Endodermal cell (in vitro differentiated cells): ENCODE measurements at regions not wholly inside any gene's neighbourhood (a gene's known extent, or its start where the extent isn't known, plus 50 kb on each side); places are given as distances from the start of the nearest gene placed in this dataset.

Source experiments
- DNase-seq: peaks from one replicate; pipeline ENCODE4 v3.0.0-alpha.2; 2017
- H3K27ac ChIP-seq: 2 replicates; pipeline ENCODE4 v1.5.1; 2013; ENCODE audit warnings: mild to moderate bottlenecking, low read depth, low read length, moderate library complexity
- H3K27me3 ChIP-seq: 2 replicates; pipeline ENCODE4 v1.6.1; 2013; ENCODE audit warnings: mild to moderate bottlenecking, low read length, moderate library complexity; ENCODE audit not compliant: insufficient read depth, control insufficient read depth, poor library complexity, severe bottlenecking
- H3K36me3 ChIP-seq: 2 replicates; pipeline ENCODE4 v1.7.0; 2013; ENCODE audit warnings: mild to moderate bottlenecking, low read length, moderate library complexity; ENCODE audit not compliant: control insufficient read depth, insufficient read depth
- H3K4me1 ChIP-seq: one replicate; pipeline ENCODE4 v1.7.0; 2013; ENCODE audit warnings: low read length; ENCODE audit not compliant: control insufficient read depth, insufficient read depth
- H3K4me3 ChIP-seq: 2 replicates; pipeline ENCODE4 v1.5.1; 2013; ENCODE audit warnings: mild to moderate bottlenecking, low read length, moderate library complexity
- H3K9ac ChIP-seq: 2 replicates; pipeline ENCODE4 v1.6.1; 2013; ENCODE audit warnings: mild to moderate bottlenecking, low read length, moderate library complexity; ENCODE audit not compliant: poor library complexity, severe bottlenecking; ENCODE audit errors: extremely low read depth
- H3K9me3 ChIP-seq: 2 replicates; pipeline ENCODE4 v1.6.1; 2013; ENCODE audit warnings: mild to moderate bottlenecking, low read length, moderate library complexity; ENCODE audit not compliant: control insufficient read depth
- H3K27ac Mint-ChIP-seq: 2 replicates; pipeline ENCODE4 v1.8.0; 2020; ENCODE audit warnings: mixed read lengths
- H3K27me3 Mint-ChIP-seq: 2 replicates; pipeline ENCODE4 v1.8.0; 2021; ENCODE audit warnings: mild to moderate bottlenecking, mixed read lengths; ENCODE audit not compliant: insufficient read depth
- H3K36me3 Mint-ChIP-seq: 2 replicates; pipeline ENCODE4 v1.8.0; 2020; ENCODE audit warnings: low read depth, mixed read lengths
- H3K4me1 Mint-ChIP-seq: 2 replicates; pipeline ENCODE4 v1.8.0; 2020; ENCODE audit warnings: mixed read lengths
- H3K4me3 Mint-ChIP-seq: 2 replicates; pipeline ENCODE4 v1.8.0; 2020; ENCODE audit warnings: mild to moderate bottlenecking, moderate library complexity, mixed read lengths
- H3K9me3 Mint-ChIP-seq: 2 replicates; pipeline ENCODE4 v1.8.0; 2020; ENCODE audit warnings: mild to moderate bottlenecking, mixed read lengths
- WGBS, 2 experiments: methylation state at CpG; one replicate each; pipeline versions ENCODE4 v1.1.5 to v1.1.7; 2013; ENCODE audit warnings: missing lambda C conversion rate in 2 of 2, mixed read lengths in 1 of 2; ENCODE audit not compliant: insufficient coverage in 1 of 2, insufficient read length in 1 of 2; 5-methylcytosine and 5-hydroxymethylcytosine counted together
- TF ChIP-seq, protein P1 (sequence below): fragments of 200-600 bp; sonication (generic); conservative IDR thresholded peaks from 2 replicates; pipeline ENCODE4 v1.5.0; 2021; ENCODE audit warnings: antibody characterized with exemption, mild to moderate bottlenecking

DNA sequence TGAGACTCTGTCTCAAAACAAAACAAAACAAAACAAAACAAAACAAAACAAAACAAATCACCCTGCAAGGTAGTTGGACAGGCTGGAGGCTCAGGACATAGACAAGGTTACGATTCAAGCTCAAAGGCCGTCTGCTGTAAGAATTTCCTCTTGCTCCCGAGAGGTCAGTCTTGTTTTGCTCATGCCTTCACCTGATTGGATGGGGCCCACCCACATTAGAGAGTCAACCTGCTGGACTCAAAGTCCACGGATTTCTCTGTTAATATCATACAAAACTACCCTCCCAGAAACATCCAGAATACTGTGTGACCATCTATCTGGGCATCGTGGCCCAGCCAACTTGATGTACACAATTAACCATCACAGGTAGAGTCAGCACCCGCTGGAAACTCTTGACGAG is 330.0 kb upstream of the EEF2KMT start:
- TF ChIP-seq, protein P1, sequence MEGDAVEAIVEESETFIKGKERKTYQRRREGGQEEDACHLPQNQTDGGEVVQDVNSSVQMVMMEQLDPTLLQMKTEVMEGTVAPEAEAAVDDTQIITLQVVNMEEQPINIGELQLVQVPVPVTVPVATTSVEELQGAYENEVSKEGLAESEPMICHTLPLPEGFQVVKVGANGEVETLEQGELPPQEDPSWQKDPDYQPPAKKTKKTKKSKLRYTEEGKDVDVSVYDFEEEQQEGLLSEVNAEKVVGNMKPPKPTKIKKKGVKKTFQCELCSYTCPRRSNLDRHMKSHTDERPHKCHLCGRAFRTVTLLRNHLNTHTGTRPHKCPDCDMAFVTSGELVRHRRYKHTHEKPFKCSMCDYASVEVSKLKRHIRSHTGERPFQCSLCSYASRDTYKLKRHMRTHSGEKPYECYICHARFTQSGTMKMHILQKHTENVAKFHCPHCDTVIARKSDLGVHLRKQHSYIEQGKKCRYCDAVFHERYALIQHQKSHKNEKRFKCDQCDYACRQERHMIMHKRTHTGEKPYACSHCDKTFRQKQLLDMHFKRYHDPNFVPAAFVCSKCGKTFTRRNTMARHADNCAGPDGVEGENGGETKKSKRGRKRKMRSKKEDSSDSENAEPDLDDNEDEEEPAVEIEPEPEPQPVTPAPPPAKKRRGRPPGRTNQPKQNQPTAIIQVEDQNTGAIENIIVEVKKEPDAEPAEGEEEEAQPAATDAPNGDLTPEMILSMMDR, result no peak
- peaks cover 5% of the 10 kb centered on the region for H3K4me1 Mint-ChIP-seq
- Histone ChIP-seq H3K9ac (no peak overlapping the region), H3K27me3 (no peaks in the 10 kb centered on the region), H3K27ac (no peak overlapping the region), H3K36me3 (no peaks in the 10 kb centered on the region), H3K9me3 (no peaks in the 10 kb centered on the region), H3K4me1 (no peaks in the 10 kb centered on the region), H3K4me3 (no peak overlapping the region)
- H3K9me3 Mint-ChIP-seq, result no peaks in the 10 kb centered on the region
- no peak overlapping the region for H3K27ac Mint-ChIP-seq
- 90 to 96% methylated on average over 5 to 7 of the region's 7 CpGs for WGBS, 2 experiments
- H3K4me3 Mint-ChIP-seq, result no peak overlapping the region
- H3K27me3 Mint-ChIP-seq, result peaks cover 8% of the 10 kb centered on the region
- no peak for DNase-seq
- H3K36me3 Mint-ChIP-seq, result no peaks in the 10 kb centered on the region

DNA sequence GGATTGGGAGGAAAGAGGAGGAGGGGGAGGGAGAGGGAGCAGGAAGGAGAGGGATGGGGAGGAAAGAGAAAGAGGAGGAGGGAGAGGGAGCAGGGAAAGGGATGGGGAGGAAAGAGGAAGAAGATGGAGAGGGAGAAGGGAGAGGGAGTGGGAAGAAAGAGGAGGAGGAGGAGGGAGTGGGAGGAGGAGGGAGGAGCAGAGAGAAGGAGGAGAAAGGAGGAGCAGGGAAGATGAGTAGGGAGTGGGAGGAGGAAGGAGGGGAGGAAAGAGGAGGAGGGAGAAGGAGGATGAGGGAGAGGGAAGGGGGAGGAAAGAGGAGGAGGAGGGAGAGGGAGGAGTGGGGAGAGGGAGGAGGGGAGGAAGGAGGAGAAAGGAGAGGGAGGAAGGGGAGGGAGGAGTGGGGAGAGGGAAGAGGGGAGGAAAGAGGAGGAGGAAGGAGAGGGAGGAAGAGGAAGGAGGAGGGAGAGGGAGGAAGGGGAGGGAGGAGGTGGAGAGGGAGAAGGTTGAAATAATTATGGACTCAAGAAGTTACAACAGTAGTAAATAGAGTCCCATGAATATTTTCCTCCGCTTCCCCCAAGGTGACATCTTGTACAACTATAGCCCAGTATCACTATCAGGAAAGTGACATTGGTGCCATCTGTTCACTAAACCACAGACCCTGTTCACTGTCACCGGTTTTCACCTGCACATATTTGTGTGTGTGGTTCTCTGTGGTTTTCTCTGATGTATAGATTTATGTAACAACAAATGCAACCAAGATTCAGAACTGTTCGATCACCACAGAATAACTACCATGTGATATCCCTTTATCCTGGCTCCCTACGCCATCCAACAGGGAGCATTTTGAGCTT is 325.3 kb upstream of the EEF2KMT start:
- Histone ChIP-seq H3K27me3 (no peaks in the 10 kb centered on the region), H3K27ac (no peak overlapping the region), H3K4me1 (no peaks in the 10 kb centered on the region), H3K9ac (no peak overlapping the region), H3K4me3 (no peak overlapping the region), H3K9me3 (no peaks in the 10 kb centered on the region), H3K36me3 (no peaks in the 10 kb centered on the region)
- WGBS, 2 experiments, result 95 to 100% methylated on average over 2 to 3 of the region's 4 CpGs
- TF ChIP-seq, protein P1, result no peak
- no peak for DNase-seq
- H3K36me3 Mint-ChIP-seq, result no peaks in the 10 kb centered on the region
- H3K27ac Mint-ChIP-seq, result no peak overlapping the region
- H3K4me3 Mint-ChIP-seq, result no peak overlapping the region
- H3K27me3 Mint-ChIP-seq, result peaks cover 14% of the 10 kb centered on the region
- no peaks in the 10 kb centered on the region for H3K4me1 Mint-ChIP-seq
- no peaks in the 10 kb centered on the region for H3K9me3 Mint-ChIP-seq

DNA sequence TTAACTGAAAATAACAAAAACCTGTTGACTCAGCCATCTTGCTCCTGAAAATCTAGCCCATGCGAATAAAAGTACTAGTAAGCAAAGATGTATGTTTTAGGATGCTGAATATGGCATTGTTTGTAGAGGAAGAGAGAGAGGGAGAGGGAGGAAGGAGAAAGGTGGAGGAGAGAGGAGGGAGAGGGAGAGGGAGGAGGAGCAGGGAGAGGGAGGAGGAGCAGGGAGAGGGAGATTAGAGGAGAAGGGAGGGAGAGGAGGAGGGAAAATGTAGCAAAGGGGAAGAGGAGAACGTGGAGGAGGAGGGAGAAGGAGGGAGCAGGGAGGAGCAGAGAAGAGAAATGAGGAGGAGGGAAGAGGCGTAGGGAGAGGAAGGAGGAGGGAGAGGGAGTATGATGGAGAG is 324.5 kb upstream of the EEF2KMT start:
- no peak for DNase-seq
- H3K4me3 Mint-ChIP-seq, result no peak overlapping the region
- no peak overlapping the region for H3K27ac ChIP-seq
- no peaks in the 10 kb centered on the region for H3K4me1 Mint-ChIP-seq
- H3K27me3 Mint-ChIP-seq, result peaks cover 14% of the 10 kb centered on the region
- no peaks in the 10 kb centered on the region for H3K36me3 Mint-ChIP-seq
- no peaks in the 10 kb centered on the region for H3K4me1 ChIP-seq
- H3K36me3 ChIP-seq, result no peaks in the 10 kb centered on the region
- no peak overlapping the region for H3K27ac Mint-ChIP-seq
- H3K9ac ChIP-seq, result no peak overlapping the region
- H3K9me3 Mint-ChIP-seq, result no peaks in the 10 kb centered on the region
- H3K27me3 ChIP-seq, result no peaks in the 10 kb centered on the region
- no peak overlapping the region for H3K4me3 ChIP-seq
- H3K9me3 ChIP-seq, result no peaks in the 10 kb centered on the region
- WGBS, 2 experiments, result 72 to 85% methylated on average over 2 to 3 of the region's 3 CpGs
- TF ChIP-seq, protein P1, result no peak
